PFSK-1 (cell line): ENCODE measurements at regions not wholly inside any gene's neighbourhood (a gene's known extent, or its start where the extent isn't known, plus 50 kb on each side); places are given as distances from the start of the nearest gene placed in this dataset.

Source experiments
- FOXP2 ChIP-seq: optimal IDR thresholded peaks from 2 replicates; pipeline ENCODE3; 2011; ENCODE audit warnings: borderline replicate concordance, control low read depth, inconsistent platforms; ENCODE audit not compliant: insufficient read depth; ENCODE audit errors: extremely low read length, extremely low read depth
- POLR2AphosphoS5 ChIP-seq: IDR thresholded peaks from 2 replicates; pipeline ENCODE4 v1.6.1; 2012; ENCODE audit warnings: low read depth, mild to moderate bottlenecking, control low read depth, low read length, moderate library complexity
- REST ChIP-seq, 2 experiments: IDR thresholded peaks; 2 replicates each; pipeline versions ENCODE4 v1.6.1 to v1.8.0; 2011 to 2012; ENCODE audit warnings: low read depth in 2 of 2, low read length in 2 of 2, control low read depth in 1 of 2, inconsistent platforms in 1 of 2, mild to moderate bottlenecking in 1 of 2, moderate library complexity in 1 of 2; ENCODE audit not compliant: insufficient read depth in 1 of 2
- SIN3A ChIP-seq: IDR thresholded peaks from 2 replicates; pipeline ENCODE4 v1.6.1; 2012; ENCODE audit warnings: mild to moderate bottlenecking, low read length, moderate library complexity, borderline replicate concordance; ENCODE audit not compliant: insufficient read depth
- TAF1 ChIP-seq: IDR thresholded peaks from 2 replicates; pipeline ENCODE4 v1.6.1; 2012; ENCODE audit warnings: low read length, control low read depth, borderline replicate concordance; ENCODE audit not compliant: insufficient read depth

GRCh38 chr12:77152623-77153193 is 87.3 kb upstream of the E2F7 start:
- TF ChIP-seq TAF1, result no peak
- no peak for TF ChIP-seq POLR2AphosphoS5
- TF ChIP-seq FOXP2, result no peak
- no peak for TF ChIP-seq REST (IDR thresholded peaks at IDR 0.05; ENCODE audit: insufficient read depth in 1 of 2, low read depth in 2 of 2, low read length in 2 of 2)
- TF ChIP-seq SIN3A, result no peak
